HG03457 (cell line): ENCODE measurements at regions not wholly inside any gene's neighbourhood (a gene's known extent, or its start where the extent isn't known, plus 50 kb on each side); places are given as distances from the start of the nearest gene placed in this dataset.
"Not testable (repeated sequence)": the region's sequence is repeated elsewhere in the genome, so short reads cannot be mapped to it uniquely, and the experiment has no call there.

Source experiments
- ATAC-seq: cut with Tn5 transposase; IDR thresholded peaks from one replicate; pipeline ENCODE4 v1.9.1; 2021; ENCODE audit warnings: moderate number of reproducible peaks; ENCODE audit not compliant: unreplicated experiment

- no peak for ATAC-seq
Measured at GRCh38 chr9:7739595-7739994, 60.0 kb downstream of the DMAC1 start.

- ATAC-seq: no peak
Measured at GRCh38 chr9:7735311-7735710, 64.3 kb downstream of the DMAC1 start.

- no peak for ATAC-seq
Measured at GRCh38 chr9:7730164-7730445, 69.5 kb downstream of the DMAC1 start.

- no peak for ATAC-seq
Measured at GRCh38 chr9:7729371-7730163, 70.0 kb downstream of the DMAC1 start.

GRCh38 chr9:7721291-7721690, 78.3 kb downstream of the DMAC1 start:
- no peak for ATAC-seq

- ATAC-seq: not testable (repeated sequence)
Measured at GRCh38 chr9:7713088-7713487, 86.5 kb downstream of the DMAC1 start.

- no peak for ATAC-seq
Measured at GRCh38 chr9:7710686-7711085, 88.9 kb downstream of the DMAC1 start.

GRCh38 chr9:7707934-7708333, 91.6 kb downstream of the DMAC1 start:
- no peak for ATAC-seq

GRCh38 chr9:7704543-7704942, 95.0 kb downstream of the DMAC1 start:
- ATAC-seq: no peak

GRCh38 chr9:7691909-7692308, 107.7 kb downstream of the DMAC1 start:
- ATAC-seq: no peak

GRCh38 chr9:7690014-7690413, 109.6 kb downstream of the DMAC1 start:
- no peak for ATAC-seq

- no peak for ATAC-seq
Measured at GRCh38 chr9:7688626-7689025, 111.0 kb downstream of the DMAC1 start.

GRCh38 chr9:7676609-7677156, 122.9 kb downstream of the DMAC1 start:
- ATAC-seq: no peak

GRCh38 chr9:7671847-7672246, 127.7 kb downstream of the DMAC1 start:
- no peak for ATAC-seq

GRCh38 chr9:7668541-7668940, 131.0 kb downstream of the DMAC1 start:
- no peak for ATAC-seq

- ATAC-seq: no peak
Measured at GRCh38 chr9:7665874-7666273, 133.7 kb downstream of the DMAC1 start.

GRCh38 chr9:7659766-7660165, 139.8 kb downstream of the DMAC1 start:
- ATAC-seq: no peak

- ATAC-seq: no peak
Measured at GRCh38 chr9:7656636-7657035, 142.9 kb downstream of the DMAC1 start.

- no peak for ATAC-seq
Measured at GRCh38 chr9:7653262-7653661, 146.3 kb downstream of the DMAC1 start.

GRCh38 chr9:7640231-7640630, 159.3 kb downstream of the DMAC1 start:
- ATAC-seq: no peak

- no peak for ATAC-seq
Measured at GRCh38 chr9:7639471-7639870, 160.1 kb downstream of the DMAC1 start.

- no peak for ATAC-seq
Measured at GRCh38 chr9:7636838-7637467, 162.6 kb downstream of the DMAC1 start.

- ATAC-seq: no peak
Measured at GRCh38 chr9:7636309-7636708, 163.3 kb downstream of the DMAC1 start.
